SK-N-SH (cell line): ENCODE measurements at regions not wholly inside any gene's neighbourhood (a gene's known extent, or its start where the extent isn't known, plus 50 kb on each side); places are given as distances from the start of the nearest gene placed in this dataset.

ENCODE experiments used
- CTCF ChIA-PET: fragments of 300-600, 350-600 bp; formaldehyde crosslinking; extraction: SDS; loops from one replicate; lab custom pipeline; 2021; lab: Yijun Ruan, JAX
- POLR2A ChIA-PET: fragments of 350-600 bp; sonication (Branson Sonifier 250); formaldehyde crosslinking; extraction: SDS; loops from one replicate; lab custom pipeline; 2020; ENCODE audit warnings: antibody characterized with exemption, inconsistent platforms; lab: Yijun Ruan, JAX
- DNase-seq: peaks from one replicate; pipeline ENCODE4 v3.0.0; 2012
- H2AFZ ChIP-seq: fragments of 200-600 bp; sonication (generic); 2 replicates; pipeline ENCODE4 v1.8.1; 2016; ENCODE audit warnings: antibody characterized with exemption, mild to moderate bottlenecking, low read depth
- H3F3A ChIP-seq: fragments of 200-600 bp; sonication (generic); replicated peaks from 2 replicates; pipeline ENCODE3; 2016; ENCODE audit warnings: antibody characterized with exemption, mild to moderate bottlenecking; ENCODE audit not compliant: insufficient read depth
- H3K27ac ChIP-seq, 2 experiments: fragments of 200-500 bp in 1 of 2; fragments of 200-600 bp in 1 of 2; sonication (Bioruptor generic) in 1 of 2; sonication (generic), shearing (Covaris generic) in 1 of 2; 2 replicates each; pipeline versions ENCODE4 v1.5.1 to v1.6.1; 2014 to 2016; ENCODE audit warnings: low read depth in 2 of 2, inconsistent platforms in 1 of 2, low read length in 1 of 2, mild to moderate bottlenecking in 1 of 2, mixed read lengths in 1 of 2
- H3K27me3 ChIP-seq: fragments of 200-600 bp; sonication (generic), shearing (Covaris generic); 2 replicates; pipeline ENCODE4 v1.6.1; 2016; ENCODE audit warnings: mixed run types; ENCODE audit not compliant: insufficient read depth
- H3K36me3 ChIP-seq, 2 experiments: fragments of 200-500 bp in 1 of 2; fragments of 200-600 bp in 1 of 2; sonication (Bioruptor generic) in 1 of 2; sonication (generic) in 1 of 2; replicated peaks in 1 of 2; 2 replicates each; pipeline versions ENCODE3 to v1.5.1; 2014 to 2016; ENCODE audit warnings: low read length in 1 of 2, mild to moderate bottlenecking in 1 of 2; ENCODE audit not compliant: insufficient read depth in 2 of 2, control insufficient read depth in 1 of 2
- H3K4me1 ChIP-seq, 2 experiments: fragments of 200-500 bp in 1 of 2; fragments of 200-600 bp in 1 of 2; sonication (Bioruptor generic) in 1 of 2; sonication (generic), shearing (Covaris generic) in 1 of 2; 2 replicates each; pipeline versions ENCODE4 v1.5.1 to v1.6.1; 2014 to 2016; ENCODE audit warnings: low read depth in 1 of 2, low read length in 1 of 2, mixed run types in 1 of 2; ENCODE audit not compliant: insufficient read depth in 2 of 2, control insufficient read depth in 1 of 2
- H3K4me2 ChIP-seq: fragments of 200-600 bp; sonication (generic), shearing (Covaris generic); 2 replicates; pipeline ENCODE4 v1.6.1; 2017; ENCODE audit warnings: mixed run types
- H3K4me3 ChIP-seq, 2 experiments: fragments of 200-500 bp in 1 of 2; fragments of 200-600 bp in 1 of 2; sonication (Bioruptor generic) in 1 of 2; sonication (generic), shearing (Covaris generic) in 1 of 2; 2 replicates each; pipeline versions ENCODE4 v1.5.1 to v1.8.1; 2014 to 2016; ENCODE audit warnings: low read depth in 2 of 2, inconsistent platforms in 1 of 2, low read length in 1 of 2, mild to moderate bottlenecking in 1 of 2, mixed read lengths in 1 of 2, moderate library complexity in 1 of 2
- H3K79me2 ChIP-seq: fragments of 200-600 bp; sonication (generic); 2 replicates; pipeline ENCODE4 v1.8.1; 2017; ENCODE audit warnings: mild to moderate bottlenecking; ENCODE audit not compliant: insufficient read depth
- H3K9ac ChIP-seq: fragments of 200-600 bp; sonication (generic); 2 replicates; pipeline ENCODE4 v1.6.1; 2017; ENCODE audit warnings: mixed run types
- H3K9me2 ChIP-seq: fragments of 200-600 bp; sonication (generic); 2 replicates; pipeline ENCODE4 v1.6.1; 2017; ENCODE audit warnings: mixed run types
- H3K9me3 ChIP-seq: fragments of 200-600 bp; sonication (generic); 2 replicates; pipeline ENCODE4 v1.6.1; 2017; ENCODE audit warnings: mixed run types, mild to moderate bottlenecking, moderate library complexity
- H4K20me1 ChIP-seq: fragments of 200-600 bp; sonication (generic); 2 replicates; pipeline ENCODE4 v1.6.1; 2017; ENCODE audit warnings: mild to moderate bottlenecking, mixed run types; ENCODE audit not compliant: insufficient read depth
- EP300 ChIP-seq, 2 experiments: IDR thresholded peaks; 2 replicates each; pipeline versions ENCODE4 v1.4.0 to v1.6.1; 2012; ENCODE audit warnings: borderline replicate concordance in 1 of 2, low read depth in 1 of 2, low read length in 1 of 2
- EZH2phosphoT487 ChIP-seq: fragments of 200-600 bp; sonication (generic); IDR thresholded peaks from 2 replicates; pipeline ENCODE4 v1.6.1; 2017; ENCODE audit warnings: low read depth, mixed run types, mild to moderate bottlenecking, antibody characterized with exemption, moderate library complexity, borderline replicate concordance
- GABPA ChIP-seq: IDR thresholded peaks from 2 replicates; pipeline ENCODE4 v1.4.0; 2012; ENCODE audit warnings: low read depth, mild to moderate bottlenecking
- GATA2 ChIP-seq: sonication (generic); formaldehyde crosslinking; IDR thresholded peaks from 2 replicates; pipeline ENCODE4 v1.5.0; 2020; ENCODE audit warnings: mild to moderate bottlenecking, missing genetic modification reagents
- JUND ChIP-seq: IDR thresholded peaks from 2 replicates; pipeline ENCODE4 v1.4.0; 2012
- RAD21 ChIP-seq: IDR thresholded peaks from 2 replicates; pipeline ENCODE4 v1.6.1; 2012; ENCODE audit warnings: mild to moderate bottlenecking, low read length
- REST ChIP-seq: IDR thresholded peaks from 2 replicates; pipeline ENCODE4 v1.6.1; 2012; ENCODE audit warnings: mild to moderate bottlenecking, low read depth, low read length, moderate library complexity
- RXRA ChIP-seq: IDR thresholded peaks from 2 replicates; pipeline ENCODE4 v1.4.0; 2012; ENCODE audit warnings: low read depth, mild to moderate bottlenecking, borderline replicate concordance
- SMC3 ChIP-seq: IDR thresholded peaks from 2 replicates; pipeline ENCODE4 v1.6.1; 2012; ENCODE audit warnings: low read depth, low read length, improper control_type of control experiment
- TCF12 ChIP-seq: IDR thresholded peaks from 2 replicates; pipeline ENCODE4 v1.4.0; 2012
- USF1 ChIP-seq: IDR thresholded peaks from 2 replicates; pipeline ENCODE4 v1.4.0; 2012; ENCODE audit warnings: low read depth, borderline replicate concordance
- WGBS: methylation state at CpG from one replicate; pipeline ENCODE4 v1.1.6; 2017; ENCODE audit warnings: low lambda C conversion rate; 5-methylcytosine and 5-hydroxymethylcytosine counted together
- TF ChIP-seq, protein P1 (sequence below): fragments of 150-350 bp; IDR thresholded peaks from 2 replicates; pipeline ENCODE4 v1.6.1; 2017; ENCODE audit warnings: antibody characterized with exemption, low read length, low read depth, borderline replicate concordance
- TF ChIP-seq, protein P2 (sequence below): IDR thresholded peaks from 2 replicates; pipeline ENCODE4; 2012

DNA sequence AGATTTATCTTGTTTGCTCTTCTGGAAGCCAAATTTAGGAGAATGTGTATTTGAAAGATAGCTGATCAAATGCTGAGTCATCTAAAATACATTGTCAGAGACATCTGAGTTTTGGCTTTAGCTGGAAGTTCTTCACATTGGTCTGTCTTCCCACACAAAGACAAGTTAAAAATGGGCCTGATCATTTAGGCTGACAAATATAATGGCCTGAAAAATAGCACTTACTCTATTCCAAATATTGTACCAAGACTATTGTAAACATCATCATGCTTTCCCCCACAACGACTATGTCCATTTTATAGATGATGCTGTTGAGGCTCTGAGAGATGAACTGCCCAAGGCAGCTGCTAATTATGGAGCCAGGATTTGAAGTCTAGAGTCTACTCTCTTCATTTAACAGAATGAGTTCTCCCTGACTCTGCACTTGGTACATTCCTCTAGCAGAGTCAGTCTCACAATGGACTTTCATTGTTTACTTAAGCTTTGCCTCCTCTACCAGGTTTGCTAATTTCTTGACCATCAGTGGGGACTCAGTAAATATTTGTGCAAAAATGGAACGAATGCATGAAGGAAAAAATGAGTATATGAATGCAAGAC, 619.4 kb upstream of the KLF4 start:
- Histone ChIP-seq H3K27me3 (no peaks in the 10 kb centered on the region), H4K20me1 (no peaks in the 10 kb centered on the region), H3F3A (no peaks in the 10 kb centered on the region), H3K36me3 (no peaks in the 10 kb centered on the region), H3K9ac (no peak overlapping the region), H2AFZ (no peak overlapping the region), H3K4me3 (no peak overlapping the region), H3K9me2 (no peaks in the 10 kb centered on the region), H3K79me2 (no peaks in the 10 kb centered on the region), H3K4me1 (no peaks in the 10 kb centered on the region), H3K27ac (no peak overlapping the region), H3K9me3 (no peaks in the 10 kb centered on the region), H3K4me2 (no peak overlapping the region)
- WGBS = 16% methylated on average over 2 of the region's 2 CpGs
- TF ChIP-seq EZH2phosphoT487 = no peak
- TF ChIP-seq, protein P1, sequence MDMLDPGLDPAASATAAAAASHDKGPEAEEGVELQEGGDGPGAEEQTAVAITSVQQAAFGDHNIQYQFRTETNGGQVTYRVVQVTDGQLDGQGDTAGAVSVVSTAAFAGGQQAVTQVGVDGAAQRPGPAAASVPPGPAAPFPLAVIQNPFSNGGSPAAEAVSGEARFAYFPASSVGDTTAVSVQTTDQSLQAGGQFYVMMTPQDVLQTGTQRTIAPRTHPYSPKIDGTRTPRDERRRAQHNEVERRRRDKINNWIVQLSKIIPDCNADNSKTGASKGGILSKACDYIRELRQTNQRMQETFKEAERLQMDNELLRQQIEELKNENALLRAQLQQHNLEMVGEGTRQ = no peak
- no peak for TF ChIP-seq EP300 (IDR thresholded peaks at IDR 0.05; ENCODE audit: borderline replicate concordance in 1 of 2, low read depth in 1 of 2, low read length in 1 of 2)
- TF ChIP-seq REST = no peak
- TF ChIP-seq SMC3 = no peak
- TF ChIP-seq, protein P2, sequence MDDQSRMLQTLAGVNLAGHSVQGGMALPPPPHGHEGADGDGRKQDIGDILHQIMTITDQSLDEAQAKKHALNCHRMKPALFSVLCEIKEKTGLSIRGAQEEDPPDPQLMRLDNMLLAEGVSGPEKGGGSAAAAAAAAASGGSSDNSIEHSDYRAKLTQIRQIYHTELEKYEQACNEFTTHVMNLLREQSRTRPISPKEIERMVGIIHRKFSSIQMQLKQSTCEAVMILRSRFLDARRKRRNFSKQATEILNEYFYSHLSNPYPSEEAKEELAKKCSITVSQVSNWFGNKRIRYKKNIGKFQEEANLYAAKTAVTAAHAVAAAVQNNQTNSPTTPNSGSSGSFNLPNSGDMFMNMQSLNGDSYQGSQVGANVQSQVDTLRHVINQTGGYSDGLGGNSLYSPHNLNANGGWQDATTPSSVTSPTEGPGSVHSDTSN = no peak
- no peak for TF ChIP-seq JUND
- no peak for TF ChIP-seq RAD21
- no peak for TF ChIP-seq USF1
- DNase-seq = no peak
- POLR2A ChIA-PET = no interaction called here
- CTCF ChIA-PET = no interaction called here

GRCh38 chr9:108108280-108108851, 618.8 kb upstream of the KLF4 start:
- no peak overlapping the region for H3K9ac ChIP-seq
- 68% methylated on average over 4 of the region's 4 CpGs for WGBS
- TF ChIP-seq GABPA (no peak), RXRA (no peak), GATA2 (CRISPR knock-in tag) (no peak), TCF12 (no peak), REST (no peak), USF1 (no peak), EP300 (IDR thresholded peaks at IDR 0.05; ENCODE audit: borderline replicate concordance in 1 of 2, low read depth in 1 of 2, low read length in 1 of 2) (no peak)
- TF ChIP-seq, protein P2 = no peak

More at GRCh38 chr9:108108280-108108851, 618.8 kb upstream of the KLF4 start:
- Histone ChIP-seq H4K20me1 (no peaks in the 10 kb centered on the region), H3K4me3 (no peak overlapping the region), H3K9me2 (no peaks in the 10 kb centered on the region), H3K4me2 (no peak overlapping the region), H2AFZ (no peak overlapping the region), H3F3A (no peaks in the 10 kb centered on the region), H3K9me3 (no peaks in the 10 kb centered on the region), H3K36me3 (no peaks in the 10 kb centered on the region), H3K79me2 (no peaks in the 10 kb centered on the region), H3K27me3 (no peaks in the 10 kb centered on the region), H3K27ac (no peak overlapping the region), H3K4me1 (no peaks in the 10 kb centered on the region; a peak in 1 of 4 replicates)
- ChIA-PET POLR2A (no interaction called here), CTCF (no interaction called here)
- DNase-seq = no peak
